GM13976 (cell line): ENCODE measurements at regions not wholly inside any gene's neighbourhood (a gene's known extent, or its start where the extent isn't known, plus 50 kb on each side); places are given as distances from the start of the nearest gene placed in this dataset.
"Not testable (repeated sequence)": the region's sequence is repeated elsewhere in the genome, so short reads cannot be mapped to it uniquely, and the experiment has no call there.

ENCODE experiments used
- DNase-seq: peaks from one replicate; pipeline ENCODE4 v3.0.0; 2012; ENCODE audit warnings: low spot score
- CTCF ChIP-seq: IDR thresholded peaks from 2 replicates; pipeline ENCODE4 v1.5.1; 2012; ENCODE audit warnings: borderline replicate concordance, mild to moderate bottlenecking; ENCODE audit not compliant: insufficient read depth; ENCODE audit errors: extremely low read depth, missing control alignments, control extremely low read depth
- in situ Hi-C: fragments of 300-500 bp; cut with MboI; formaldehyde crosslinking; loops from one replicate; pipeline ENCODE4 v1.12.0; 2022; ENCODE audit warnings: low sequenced_read_pairs, mixed read lengths, inconsistent platforms; ENCODE audit not compliant: unreplicated experiment

- no peak for TF ChIP-seq CTCF
- no peak for DNase-seq
- in situ Hi-C loops: no loop called here
Measured at GRCh38 chr12:105523164-105524057, 192.9 kb downstream of the C12orf75 start.

DNA sequence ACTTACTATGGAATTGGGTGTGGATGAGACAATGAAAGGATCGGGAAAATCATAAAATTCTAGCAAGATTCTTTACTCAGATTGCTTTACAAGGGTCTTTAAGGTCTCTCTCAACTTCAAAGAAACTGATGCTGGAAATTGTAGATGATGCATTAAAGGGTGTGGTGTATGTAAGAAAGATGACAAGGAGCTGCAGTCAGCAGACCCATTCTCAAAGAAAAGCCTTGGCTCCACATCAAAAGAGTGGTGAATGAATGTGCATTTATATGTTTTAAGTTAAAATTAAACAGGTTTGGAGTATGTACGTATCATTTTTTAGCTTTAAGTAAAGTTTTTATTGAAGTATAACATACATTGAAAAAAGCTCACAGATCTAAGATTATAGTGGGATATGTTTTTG lies 194.5 kb downstream of the C12orf75 start:
- in situ Hi-C loops: no loop called here
- TF ChIP-seq CTCF: no peak
- DNase-seq: no peak

DNA sequence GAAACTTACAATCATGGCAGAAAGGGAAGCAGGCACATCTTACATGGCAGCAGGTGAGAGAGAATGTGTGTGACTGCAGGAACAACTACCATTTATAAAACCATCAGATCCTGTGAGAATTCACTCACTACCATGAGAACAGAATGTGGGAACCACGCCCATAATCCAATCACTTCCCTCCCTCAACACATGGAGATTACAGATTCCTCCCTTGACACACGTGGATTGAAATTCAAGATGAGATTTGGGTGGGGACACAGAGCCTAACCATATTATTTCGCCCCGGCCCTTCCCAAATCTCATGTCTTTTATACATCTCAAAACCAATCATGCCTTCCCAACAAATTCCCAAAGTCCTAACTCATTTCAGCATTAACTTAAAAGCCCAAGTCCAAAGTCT lies 203.6 kb downstream of the C12orf75 start:
- DNase-seq: no peak
- TF ChIP-seq CTCF: no peak
- in situ Hi-C loops: no loop called here

GRCh38 chr12:105535033-105535432 lies 204.5 kb downstream of the C12orf75 start:
- DNase-seq, in situ Hi-C loops: not testable (repeated sequence)

DNA sequence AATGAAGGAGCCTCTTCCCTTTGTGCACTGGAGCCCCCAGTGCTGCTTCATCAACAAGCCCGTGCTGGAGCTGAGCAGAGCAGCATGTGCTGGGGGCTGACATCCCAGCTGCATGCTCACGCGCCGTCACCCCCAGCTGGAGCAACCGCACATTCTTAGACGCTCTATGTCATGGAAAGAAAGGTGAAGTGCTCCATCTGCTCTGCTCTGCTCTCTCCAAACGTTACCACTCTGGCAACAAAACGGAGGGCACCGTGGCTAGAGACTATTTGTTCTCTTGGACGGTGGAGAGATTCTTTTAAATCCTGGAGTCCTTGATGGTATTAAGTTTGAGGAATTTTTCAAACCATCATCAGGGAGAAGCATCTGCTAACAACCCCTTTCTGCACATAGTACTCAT lies 208.4 kb downstream of the C12orf75 start:
- no peak for TF ChIP-seq CTCF
- DNase-seq: no peak
- in situ Hi-C loops: no loop called here

- TF ChIP-seq CTCF: no peak
- in situ Hi-C loops: no loop called here
- DNase-seq: no peak
Measured at GRCh38 chr12:105539735-105540134, 209.2 kb downstream of the C12orf75 start.

GRCh38 chr12:105547786-105548185 lies 217.3 kb downstream of the C12orf75 start:
- in situ Hi-C loops: no loop called here

More at GRCh38 chr12:105547786-105548185, 217.3 kb downstream of the C12orf75 start:
- no peak for TF ChIP-seq CTCF
- no peak for DNase-seq
